ENCODE measurements at regions not wholly inside any gene's neighbourhood (a gene's known extent, or its start where the extent isn't known, plus 50 kb on each side); places are given as distances from the start of the nearest gene placed in this dataset.

GRCh38 chr2:234302664-234302991 lies 194.3 kb downstream of the ARL4C start:
- H4K5ac ChIP-seq (ENCODE audit: low read length): no peak overlapping the region
- H3K27ac ChIP-seq (ENCODE audit: low read depth, low read length): no peak overlapping the region
- H3K79me2 ChIP-seq (ENCODE audit: control insufficient read depth, insufficient read depth, low read length): no peaks in the 10 kb centered on the region
- H4K8ac ChIP-seq (ENCODE audit: low read depth, low read length): no peak overlapping the region
- WGBS (ENCODE audit: extremely low coverage, insufficient coverage, low lambda C conversion rate): no CpG with 5 or more reads among the region's 4 CpGs
- H2BK5ac ChIP-seq (ENCODE audit: low read length): no peak overlapping the region
- no peak overlapping the region for H3K4me3 ChIP-seq (ENCODE audit: low read length)
- H3K23ac ChIP-seq (ENCODE audit: low read length): no peak overlapping the region
- no peak overlapping the region for H3K9ac ChIP-seq (ENCODE audit: low read length)
- H3K18ac ChIP-seq (ENCODE audit: low read length): no peak overlapping the region
- no peak for DNase-seq
- H3K4ac ChIP-seq (ENCODE audit: low read depth, low read length): no peak overlapping the region
- no peak overlapping the region for H2AK5ac ChIP-seq (ENCODE audit: low read length)
- no peaks in the 10 kb centered on the region for H3K27me3 ChIP-seq (ENCODE audit: insufficient read depth, low read length, poor library complexity)
- H2BK15ac ChIP-seq (replicated peaks; ENCODE audit: low read depth): no peak overlapping the region
- H2BK120ac ChIP-seq (ENCODE audit: low read depth, low read length): no peak overlapping the region
- no peaks in the 10 kb centered on the region for H3K36me3 ChIP-seq (ENCODE audit: control insufficient read depth, insufficient read depth, low read length)
- H3K56ac ChIP-seq (ENCODE audit: low read length): no peak overlapping the region
- no peaks in the 10 kb centered on the region for H3K79me1 ChIP-seq (ENCODE audit: low read length)
- no peak overlapping the region for H3K4me2 ChIP-seq (ENCODE audit: low read length)
- peaks cover 8% of the 10 kb centered on the region for H3K4me1 ChIP-seq (ENCODE audit: control insufficient read depth, low read depth, low read length)

GRCh38 chr2:234300932-234301823 lies 195.7 kb downstream of the ARL4C start:
- H4K8ac ChIP-seq (ENCODE audit: low read depth, low read length): no peak overlapping the region
- H2BK120ac ChIP-seq (ENCODE audit: low read depth, low read length): no peak overlapping the region
- no peak overlapping the region for H2AK5ac ChIP-seq (ENCODE audit: low read length)
- H3K18ac ChIP-seq (ENCODE audit: low read length): no peak overlapping the region
- no peaks in the 10 kb centered on the region for H3K79me1 ChIP-seq (ENCODE audit: low read length)
- no peak for DNase-seq
- no peak overlapping the region for H3K4me3 ChIP-seq (ENCODE audit: low read length)
- H3K9ac ChIP-seq (ENCODE audit: low read length): no peak overlapping the region
- no CpG with 5 or more reads among the region's 18 CpGs for WGBS (ENCODE audit: extremely low coverage, insufficient coverage, low lambda C conversion rate)
- H2BK5ac ChIP-seq (ENCODE audit: low read length): no peak overlapping the region
- no peak overlapping the region for H3K27ac ChIP-seq (ENCODE audit: low read depth, low read length)
- no peak overlapping the region for H3K4ac ChIP-seq (ENCODE audit: low read depth, low read length)
- no peaks in the 10 kb centered on the region for H3K27me3 ChIP-seq (ENCODE audit: insufficient read depth, low read length, poor library complexity)
- peaks cover 8% of the 10 kb centered on the region for H3K4me1 ChIP-seq (ENCODE audit: control insufficient read depth, low read depth, low read length)
- no peak overlapping the region for H4K5ac ChIP-seq (ENCODE audit: low read length)
- H3K4me2 ChIP-seq (ENCODE audit: low read length): no peak overlapping the region
- no peaks in the 10 kb centered on the region for H3K79me2 ChIP-seq (ENCODE audit: control insufficient read depth, insufficient read depth, low read length)
- no peak overlapping the region for H3K56ac ChIP-seq (ENCODE audit: low read length)
- H3K36me3 ChIP-seq (ENCODE audit: control insufficient read depth, insufficient read depth, low read length): no peaks in the 10 kb centered on the region
- no peak overlapping the region for H3K23ac ChIP-seq (ENCODE audit: low read length)
- H2BK15ac ChIP-seq (replicated peaks; ENCODE audit: low read depth): no peak overlapping the region

- no CpG with 5 or more reads among the region's 6 CpGs for WGBS (ENCODE audit: extremely low coverage, insufficient coverage, low lambda C conversion rate)
Observed at GRCh38 chr2:234300391-234300925, 196.4 kb downstream of the ARL4C start.

GRCh38 chr2:234298918-234299317 lies 198.0 kb downstream of the ARL4C start:
- no peak overlapping the region for H3K18ac ChIP-seq (ENCODE audit: low read length)
- no peak overlapping the region for H2BK120ac ChIP-seq (ENCODE audit: low read depth, low read length)
- no peaks in the 10 kb centered on the region for H3K79me1 ChIP-seq (ENCODE audit: low read length)
- no peak overlapping the region for H2BK15ac ChIP-seq (replicated peaks; ENCODE audit: low read depth)
- no peak overlapping the region for H3K4me3 ChIP-seq (ENCODE audit: low read length)
- no peak overlapping the region for H4K8ac ChIP-seq (ENCODE audit: low read depth, low read length)
- H3K27ac ChIP-seq (ENCODE audit: low read depth, low read length): no peak overlapping the region
- H3K56ac ChIP-seq (ENCODE audit: low read length): no peak overlapping the region
- H3K27me3 ChIP-seq (ENCODE audit: insufficient read depth, low read length, poor library complexity): no peaks in the 10 kb centered on the region
- no peak overlapping the region for H3K9ac ChIP-seq (ENCODE audit: low read length)
- H2BK5ac ChIP-seq (ENCODE audit: low read length): no peak overlapping the region
- H3K4me2 ChIP-seq (ENCODE audit: low read length): no peak overlapping the region
- no peak overlapping the region for H2AK5ac ChIP-seq (ENCODE audit: low read length)
- H3K36me3 ChIP-seq (ENCODE audit: control insufficient read depth, insufficient read depth, low read length): no peaks in the 10 kb centered on the region
- no peak overlapping the region for H3K4ac ChIP-seq (ENCODE audit: low read depth, low read length)
- H3K79me2 ChIP-seq (ENCODE audit: control insufficient read depth, insufficient read depth, low read length): no peaks in the 10 kb centered on the region
- H3K4me1 ChIP-seq (ENCODE audit: control insufficient read depth, low read depth, low read length): no peaks in the 10 kb centered on the region
- H3K23ac ChIP-seq (ENCODE audit: low read length): no peak overlapping the region
- no CpG with 5 or more reads among the region's 3 CpGs for WGBS (ENCODE audit: extremely low coverage, insufficient coverage, low lambda C conversion rate)
- DNase-seq: no peak
- no peak overlapping the region for H4K5ac ChIP-seq (ENCODE audit: low read length)

More at GRCh38 chr2:234300391-234300925, 196.4 kb downstream of the ARL4C start:
- H3K4me3 ChIP-seq (ENCODE audit: low read length): no peak overlapping the region
- H3K18ac ChIP-seq (ENCODE audit: low read length): no peak overlapping the region
- H2AK5ac ChIP-seq (ENCODE audit: low read length): no peak overlapping the region
- H3K79me1 ChIP-seq (ENCODE audit: low read length): no peaks in the 10 kb centered on the region
- H2BK120ac ChIP-seq (ENCODE audit: low read depth, low read length): no peak overlapping the region
- H3K79me2 ChIP-seq (ENCODE audit: control insufficient read depth, insufficient read depth, low read length): no peaks in the 10 kb centered on the region
- H3K23ac ChIP-seq (ENCODE audit: low read length): no peak overlapping the region
- H2BK15ac ChIP-seq (replicated peaks; ENCODE audit: low read depth): no peak overlapping the region
- H3K27me3 ChIP-seq (ENCODE audit: insufficient read depth, low read length, poor library complexity): no peaks in the 10 kb centered on the region
- H3K4me2 ChIP-seq (ENCODE audit: low read length): no peak overlapping the region
- no peak overlapping the region for H4K5ac ChIP-seq (ENCODE audit: low read length)
- DNase-seq: no peak
- H2BK5ac ChIP-seq (ENCODE audit: low read length): no peak overlapping the region
- H3K9ac ChIP-seq (ENCODE audit: low read length): no peak overlapping the region
- no peak overlapping the region for H3K56ac ChIP-seq (ENCODE audit: low read length)
- H3K4me1 ChIP-seq (ENCODE audit: control insufficient read depth, low read depth, low read length): peaks cover 3% of the 10 kb centered on the region
- H3K27ac ChIP-seq (ENCODE audit: low read depth, low read length): no peak overlapping the region
- H3K36me3 ChIP-seq (ENCODE audit: control insufficient read depth, insufficient read depth, low read length): no peaks in the 10 kb centered on the region
- no peak overlapping the region for H3K4ac ChIP-seq (ENCODE audit: low read depth, low read length)
- H4K8ac ChIP-seq (ENCODE audit: low read depth, low read length): no peak overlapping the region

GRCh38 chr2:234296991-234297390 lies 199.9 kb downstream of the ARL4C start:
- Histone ChIP-seq H3K23ac (ENCODE audit: low read length) (no peak overlapping the region), H2BK5ac (ENCODE audit: low read length) (no peak overlapping the region), H2BK15ac (replicated peaks; ENCODE audit: low read depth) (no peak overlapping the region), H3K36me3 (ENCODE audit: control insufficient read depth, insufficient read depth, low read length) (no peaks in the 10 kb centered on the region), H3K18ac (ENCODE audit: low read length) (no peak overlapping the region), H4K5ac (ENCODE audit: low read length) (no peak overlapping the region), H3K4ac (ENCODE audit: low read depth, low read length) (no peak overlapping the region), H3K4me3 (ENCODE audit: low read length) (no peak overlapping the region), H2BK120ac (ENCODE audit: low read depth, low read length) (no peak overlapping the region), H4K8ac (ENCODE audit: low read depth, low read length) (no peak overlapping the region), H3K56ac (ENCODE audit: low read length) (no peak overlapping the region), H3K4me1 (ENCODE audit: control insufficient read depth, low read depth, low read length) (peaks cover 2% of the 10 kb centered on the region), H3K79me2 (ENCODE audit: control insufficient read depth, insufficient read depth, low read length) (no peaks in the 10 kb centered on the region), H3K27me3 (ENCODE audit: insufficient read depth, low read length, poor library complexity) (no peaks in the 10 kb centered on the region), H3K79me1 (ENCODE audit: low read length) (no peaks in the 10 kb centered on the region), H3K27ac (ENCODE audit: low read depth, low read length) (no peak overlapping the region), H3K9ac (ENCODE audit: low read length) (no peak overlapping the region), H2AK5ac (ENCODE audit: low read length) (no peak overlapping the region), H3K4me2 (ENCODE audit: low read length) (no peak overlapping the region)
- WGBS (ENCODE audit: extremely low coverage, insufficient coverage, low lambda C conversion rate): no CpG with 5 or more reads among the region's 1 CpG
- no peak for DNase-seq

Measured in mesendoderm (in vitro differentiated cells).